HG03196 (cell line): ENCODE measurements at regions not wholly inside any gene's neighbourhood (a gene's known extent, or its start where the extent isn't known, plus 50 kb on each side); places are given as distances from the start of the nearest gene placed in this dataset.
"Not testable (repeated sequence)": the region's sequence is repeated elsewhere in the genome, so short reads cannot be mapped to it uniquely, and the experiment has no call there.

Source experiments
- ATAC-seq: cut with Tn5 transposase; IDR thresholded peaks from one replicate; pipeline ENCODE4 v1.9.1; 2021; ENCODE audit not compliant: unreplicated experiment

DNA sequence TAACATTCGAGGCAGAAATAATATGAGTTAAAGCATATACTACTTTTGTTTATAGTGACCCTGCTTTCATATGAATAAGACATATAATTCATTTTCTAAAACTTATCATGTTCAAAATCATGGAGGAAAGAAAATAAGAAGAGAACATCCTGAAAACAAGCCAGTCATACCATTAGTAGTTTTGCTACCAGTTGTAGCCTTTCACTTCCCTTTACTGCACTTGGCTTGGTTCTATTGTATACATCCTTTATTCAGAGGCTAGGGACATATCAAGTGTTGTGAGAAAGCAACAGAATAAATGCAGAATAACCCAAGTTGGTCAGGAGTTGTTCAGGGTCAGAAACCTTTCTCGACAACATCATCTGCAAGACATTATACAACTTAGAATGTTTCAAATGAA lies 598.7 kb downstream of the SOX5 start:
- ATAC-seq, result no peak

DNA sequence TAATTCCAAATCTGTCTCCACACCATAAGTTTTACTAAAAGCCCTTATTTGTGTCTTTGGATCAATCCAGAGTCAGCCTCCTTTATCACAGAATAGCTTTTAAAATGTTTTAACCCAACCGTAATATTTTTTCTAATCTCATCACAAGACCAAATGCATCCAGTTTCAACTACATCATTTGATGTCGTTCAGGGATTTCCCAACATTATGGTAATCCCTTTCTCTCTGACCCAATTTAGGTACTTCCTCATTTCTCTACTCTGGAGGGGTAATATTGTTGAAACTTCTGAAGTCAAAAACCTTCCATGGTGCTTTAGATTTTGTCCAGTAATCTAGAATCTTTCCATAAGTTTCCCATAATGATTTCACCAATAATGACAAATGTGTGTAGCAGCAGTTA lies 596.8 kb downstream of the SOX5 start:
- ATAC-seq, result no peak

DNA sequence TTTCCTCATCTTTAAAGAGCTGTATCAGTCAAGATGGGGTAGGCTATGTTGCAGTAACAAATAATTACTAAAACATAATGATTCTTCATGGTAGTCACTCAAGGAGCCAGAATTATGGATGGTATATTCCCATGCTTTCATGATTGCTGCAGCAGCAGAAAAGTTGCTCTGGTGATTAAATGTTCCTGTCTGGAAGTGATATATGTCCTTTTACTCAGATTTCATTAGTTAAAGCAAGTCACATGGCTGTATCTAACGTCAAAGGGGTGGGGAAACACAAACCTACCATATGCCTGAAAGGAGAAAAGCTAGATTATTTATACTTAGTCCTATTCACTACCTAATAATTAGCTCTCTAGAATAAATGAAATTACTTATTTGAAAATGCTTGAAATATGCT lies 594.7 kb downstream of the SOX5 start:
- ATAC-seq, result no peak

DNA sequence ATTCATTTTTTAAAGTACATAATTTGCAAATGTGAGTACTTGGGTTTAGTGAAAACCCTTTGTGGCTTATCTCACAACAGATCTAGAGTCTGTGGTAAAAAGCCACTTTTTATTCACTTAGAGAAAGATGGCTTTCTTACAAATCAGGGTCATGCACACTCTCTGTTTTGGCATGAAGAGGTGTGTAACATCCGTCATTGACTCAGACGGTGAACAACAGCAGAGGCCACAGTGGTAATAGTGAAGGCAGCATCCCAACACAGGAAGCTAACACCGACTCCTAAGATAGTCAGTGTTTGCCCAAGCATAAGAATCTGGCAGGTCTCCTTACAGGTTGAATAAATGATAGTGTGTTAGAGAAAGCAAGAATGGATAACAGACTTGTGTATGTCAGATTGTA lies 593.0 kb downstream of the SOX5 start:
- no peak for ATAC-seq

DNA sequence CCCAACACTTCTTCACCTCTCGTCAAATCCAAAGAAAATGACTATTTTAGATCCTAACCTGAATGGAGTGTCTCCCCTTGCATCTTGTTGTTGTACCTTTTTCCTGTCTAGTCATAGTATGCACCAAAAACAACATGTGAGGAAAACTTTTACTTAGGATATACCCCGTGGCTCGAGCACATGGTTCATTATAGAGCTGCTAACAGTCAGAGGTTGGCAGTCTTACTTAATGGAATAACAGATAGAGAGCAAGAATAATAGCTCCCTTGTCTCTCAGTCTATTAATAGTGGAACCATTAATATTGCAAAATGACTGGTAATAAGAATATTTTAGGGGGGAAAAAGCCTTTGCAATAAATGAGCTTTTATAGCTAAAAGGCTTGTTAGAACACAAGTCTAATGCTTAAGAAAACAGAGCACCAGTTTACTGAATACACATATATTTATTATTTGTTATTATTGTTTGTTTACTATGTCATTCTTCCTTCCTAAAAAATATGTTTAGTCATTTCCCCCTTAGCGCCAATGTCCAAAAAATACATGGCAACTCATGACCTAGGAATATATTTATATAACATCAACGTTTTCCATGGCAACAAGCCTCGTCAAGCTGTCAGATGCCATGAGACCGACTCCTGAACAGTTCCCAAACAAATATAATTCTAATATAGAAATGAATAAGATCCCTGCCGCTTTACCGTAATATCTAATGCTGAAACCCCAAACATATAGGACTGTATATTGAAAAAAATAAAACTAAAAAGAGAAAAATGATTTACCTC lies 592.4 kb downstream of the SOX5 start:
- no peak for ATAC-seq

DNA sequence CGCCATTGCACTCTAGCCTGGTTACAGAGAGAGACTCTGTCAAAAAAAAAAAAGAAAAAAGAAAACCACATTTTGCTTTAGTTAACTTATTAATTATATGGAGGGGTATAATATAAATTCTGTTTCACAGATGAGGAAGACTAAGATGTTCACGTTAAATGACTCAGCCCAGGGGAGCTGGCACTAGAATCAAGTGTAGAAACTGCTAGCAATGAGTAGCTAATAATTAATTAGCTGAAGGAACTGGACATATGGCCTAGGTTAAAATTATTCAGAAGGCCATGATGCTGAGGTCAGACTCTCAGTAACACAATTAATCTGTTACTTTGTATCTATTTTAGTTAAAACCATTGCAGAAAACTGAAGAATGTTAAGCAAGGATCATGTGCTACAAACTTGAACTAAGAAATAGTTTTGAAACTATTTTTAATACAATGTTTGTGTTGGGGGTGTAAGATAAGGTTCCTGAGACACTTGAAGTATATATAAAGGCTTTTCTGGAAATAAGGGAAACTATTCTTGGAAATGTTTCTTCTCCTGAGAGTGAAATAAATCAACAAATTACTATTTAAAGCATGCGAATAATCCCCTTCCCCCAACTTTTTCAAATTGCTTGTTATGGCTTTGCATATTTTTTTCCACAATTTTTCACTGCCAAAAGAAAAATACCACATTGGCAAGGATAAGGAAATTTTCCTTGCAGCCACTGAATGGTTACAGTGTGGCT lies 589.3 kb downstream of the SOX5 start:
- ATAC-seq, result no peak

DNA sequence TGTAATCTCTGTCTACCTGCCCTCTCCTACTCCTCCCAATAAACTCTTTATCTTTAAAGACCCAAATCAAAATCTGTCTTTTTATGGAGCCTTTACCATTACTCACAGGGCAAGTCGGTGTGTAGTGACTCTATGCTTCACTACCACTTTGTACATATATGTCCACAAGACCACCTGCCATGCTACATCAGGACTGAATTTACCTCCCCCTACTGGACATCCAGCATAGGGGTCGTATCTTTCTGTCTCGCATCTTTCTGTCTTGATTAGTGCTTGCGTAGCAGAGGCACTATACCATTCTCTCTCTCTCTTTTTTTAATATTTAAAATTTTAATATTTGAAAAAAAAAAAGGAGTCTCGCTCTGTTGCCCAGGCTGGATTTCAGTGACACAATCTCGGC lies 587.5 kb downstream of the SOX5 start:
- no peak for ATAC-seq

DNA sequence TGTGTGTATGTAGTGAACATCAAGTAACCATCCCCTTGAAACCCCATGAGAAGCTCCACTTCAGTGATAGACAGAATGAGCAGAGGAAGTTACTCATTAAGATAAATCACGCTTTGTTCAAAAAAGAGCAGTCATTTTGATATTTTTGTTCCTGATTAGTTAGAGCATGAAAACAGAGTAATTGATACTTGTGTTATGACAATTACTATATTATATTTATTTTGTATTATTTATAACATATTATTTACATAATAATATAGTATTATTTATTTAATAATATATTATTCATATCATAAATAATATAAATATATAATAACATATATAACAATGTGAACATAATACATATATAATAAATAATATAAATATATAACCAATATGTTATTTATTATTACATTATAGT lies 580.9 kb downstream of the SOX5 start:
- no peak for ATAC-seq

DNA sequence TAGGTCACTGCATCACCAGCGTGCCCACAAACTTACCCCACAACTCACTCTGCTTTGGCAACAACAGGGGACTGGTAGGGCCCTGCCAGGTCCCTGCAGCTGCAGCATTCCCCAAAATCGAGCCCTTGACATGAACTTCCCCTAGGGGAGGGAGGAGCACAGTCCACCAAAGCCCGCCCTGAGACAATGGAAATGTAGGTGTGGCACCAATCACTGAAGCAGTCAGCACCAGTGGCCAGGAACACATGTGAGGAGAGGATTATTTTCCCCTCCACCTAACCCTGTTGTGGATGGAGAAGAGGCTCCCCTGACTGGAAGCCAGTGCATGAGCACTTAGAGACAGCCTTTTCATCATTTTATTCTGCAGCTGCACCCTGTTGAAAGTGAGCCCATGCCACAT lies 573.8 kb downstream of the SOX5 start:
- no peak for ATAC-seq

DNA sequence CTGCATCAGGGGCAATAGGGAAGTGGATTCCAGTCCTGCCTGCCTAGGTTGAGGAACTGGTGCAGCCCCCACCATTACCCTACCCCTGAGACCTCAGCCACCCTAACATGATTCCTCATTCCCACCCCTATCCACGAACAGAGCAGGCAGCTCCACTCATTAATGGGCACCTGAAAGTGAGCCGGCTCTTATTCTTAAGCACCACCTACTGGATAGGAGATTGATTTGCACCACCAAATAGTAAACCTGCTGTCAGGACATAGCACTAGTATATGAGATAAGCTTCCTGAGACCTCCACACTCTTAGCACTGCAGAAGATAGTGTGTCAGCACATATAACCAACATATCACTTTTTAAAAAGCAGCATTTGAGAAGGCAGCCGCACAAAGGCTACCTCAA lies 573.2 kb downstream of the SOX5 start:
- ATAC-seq, result no peak

DNA sequence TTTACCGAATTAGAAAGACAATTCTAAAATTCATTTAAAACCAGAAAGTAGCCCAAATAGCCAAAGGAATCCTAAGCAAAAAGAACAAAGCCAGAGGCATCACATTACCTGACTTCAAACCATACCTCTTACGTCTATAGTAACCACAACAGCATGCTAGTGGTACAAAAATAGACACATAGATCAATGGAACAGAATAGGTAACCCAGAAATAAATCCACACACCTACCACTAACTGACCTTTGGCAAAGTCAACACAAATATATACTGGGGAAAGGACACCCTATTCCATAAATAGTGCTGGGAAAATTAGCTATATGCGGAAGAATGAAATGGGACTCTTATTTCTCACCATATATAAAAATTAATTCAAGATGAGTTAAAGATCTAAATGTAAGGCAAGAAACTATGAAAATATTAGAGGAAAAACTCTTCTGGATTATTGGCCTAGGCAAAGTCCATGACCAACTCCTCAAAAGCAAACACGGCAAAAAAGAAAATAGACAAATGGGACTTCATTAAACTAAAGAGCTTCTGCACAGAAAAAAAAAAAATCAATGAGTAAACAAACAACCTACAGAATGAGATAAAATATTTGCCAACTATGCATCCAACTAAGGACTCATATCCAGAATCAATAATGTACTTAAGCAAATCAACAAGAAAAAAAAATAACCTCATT lies 568.9 kb downstream of the SOX5 start:
- no peak for ATAC-seq

DNA sequence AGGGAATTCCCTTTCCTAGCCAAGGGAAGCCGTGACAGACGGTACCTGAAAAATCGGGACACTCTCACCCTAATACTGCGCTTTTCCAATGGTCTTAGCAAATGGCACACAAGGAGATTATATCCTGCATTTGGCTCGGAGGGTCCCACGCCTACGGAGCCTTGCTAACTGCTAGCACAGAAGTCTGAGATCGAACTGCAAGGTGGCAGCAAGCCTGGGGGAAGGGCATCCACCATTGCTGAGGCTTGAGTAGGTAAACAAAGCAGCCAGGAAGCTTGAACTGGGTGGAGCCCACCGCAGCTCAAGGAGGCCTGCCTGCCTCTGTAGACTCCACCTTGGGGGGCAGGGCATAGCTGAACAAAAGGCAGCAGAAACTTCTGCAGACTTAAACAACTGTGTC lies 560.6 kb downstream of the SOX5 start:
- not testable (repeated sequence) for ATAC-seq

DNA sequence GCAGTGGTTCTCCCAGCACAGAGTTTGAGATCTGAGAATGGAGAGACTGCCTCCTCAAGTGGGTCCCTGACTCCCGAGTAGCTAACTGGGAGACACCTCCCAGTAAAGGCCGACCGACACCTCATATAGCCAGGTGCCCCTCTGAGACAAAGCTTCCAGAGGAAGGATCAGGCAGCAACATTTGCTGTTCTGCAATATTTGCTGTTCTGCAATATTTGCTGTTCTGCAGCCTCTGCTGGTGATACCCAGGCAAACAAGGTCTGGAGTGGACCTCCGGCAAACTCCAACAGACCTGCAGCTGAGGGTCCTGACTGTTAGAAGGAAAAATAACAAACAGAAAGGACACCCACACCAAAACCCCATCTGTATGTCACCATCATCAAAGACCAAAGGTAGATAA lies 560.2 kb downstream of the SOX5 start:
- ATAC-seq, result not testable (repeated sequence)

DNA sequence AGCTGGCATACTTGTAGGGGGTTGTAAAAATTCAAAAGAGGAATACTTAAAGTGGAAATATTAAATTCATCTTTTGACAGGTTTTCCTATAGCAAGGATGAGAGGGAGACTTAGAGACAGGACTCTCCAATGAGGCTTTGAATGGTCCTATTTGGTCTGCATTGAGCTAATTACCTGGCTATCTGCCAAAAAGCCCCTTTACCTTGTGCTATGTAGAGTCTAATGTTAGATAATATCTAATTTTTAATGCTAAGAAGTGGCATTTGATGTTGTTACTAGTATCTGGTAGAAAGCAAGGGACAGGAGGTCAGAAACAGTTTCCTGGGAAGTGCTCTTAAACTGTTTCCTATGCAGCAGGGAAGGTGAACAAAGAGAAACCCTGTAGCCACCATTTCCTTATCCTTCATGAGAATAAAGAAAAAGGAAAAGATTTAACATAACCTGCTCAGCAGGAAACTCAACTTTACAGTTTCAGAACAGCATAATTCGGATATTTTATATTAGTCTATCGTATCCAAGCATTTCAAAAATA lies 550.0 kb downstream of the SOX5 start:
- ATAC-seq, result no peak

DNA sequence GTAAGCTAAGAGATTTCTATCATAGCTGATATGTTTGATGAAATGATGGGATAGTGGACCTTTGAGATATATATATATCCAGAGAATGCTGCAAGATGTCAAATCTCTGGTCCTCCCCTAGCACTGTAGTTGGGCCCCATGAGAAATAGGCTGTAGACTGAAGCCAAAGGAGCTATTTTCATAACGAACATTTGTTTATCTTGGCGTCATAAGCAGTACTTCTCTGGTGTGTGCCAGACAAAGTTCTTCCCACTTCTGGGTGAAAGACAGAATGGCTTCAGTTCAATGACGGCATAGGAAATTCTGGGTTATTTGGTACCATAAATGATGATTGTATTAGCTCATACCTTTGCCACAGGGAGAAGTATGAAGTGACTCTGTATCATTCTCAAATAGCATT lies 534.3 kb downstream of the SOX5 start:
- ATAC-seq, result no peak

DNA sequence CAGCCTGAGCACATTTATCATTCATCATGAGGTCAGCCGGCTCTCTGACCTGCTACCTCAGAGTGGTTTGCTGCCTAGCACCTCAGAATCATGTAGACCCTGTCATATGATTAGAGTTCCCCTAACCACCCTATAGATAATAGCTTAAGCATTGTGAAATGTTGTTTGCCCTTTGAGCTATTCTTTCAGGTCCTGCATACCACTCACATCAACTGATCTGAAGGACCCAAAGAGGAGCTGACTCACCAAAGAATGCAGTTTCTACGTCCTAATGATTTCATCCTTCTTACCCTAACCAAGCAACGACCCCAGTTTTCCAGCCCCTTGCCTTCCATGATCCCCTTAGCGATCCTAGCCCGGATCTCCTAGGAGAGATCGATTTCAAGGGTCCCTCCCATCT lies 527.9 kb downstream of the SOX5 start:
- no peak for ATAC-seq

DNA sequence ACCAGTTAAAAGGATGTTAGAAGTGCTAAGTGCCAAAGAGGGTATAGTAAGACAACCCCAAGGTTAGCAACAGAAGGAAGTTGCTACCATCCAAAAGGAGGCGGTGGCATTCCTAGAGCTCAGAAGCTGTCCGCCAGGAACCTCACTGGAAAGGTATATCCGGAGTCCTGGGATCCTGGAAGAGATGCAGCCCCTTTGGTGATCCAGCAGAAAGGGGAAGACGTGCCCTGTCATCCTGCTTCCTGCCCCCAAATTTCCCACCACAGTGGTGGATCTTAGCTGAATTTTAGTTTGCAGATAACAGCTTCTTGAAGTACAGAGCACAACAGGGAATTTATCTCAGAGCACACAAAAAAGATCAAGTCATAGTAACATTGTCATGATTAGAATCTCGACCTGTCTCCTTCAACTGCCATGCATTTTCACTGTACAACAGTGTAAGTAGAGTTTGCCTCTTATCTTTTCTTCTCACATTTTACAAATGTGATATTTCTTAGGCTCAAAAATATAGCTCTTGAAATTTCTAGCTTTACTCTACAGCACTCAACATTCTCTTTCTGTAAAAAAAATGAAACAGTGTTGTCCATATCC lies 526.3 kb downstream of the SOX5 start:
- ATAC-seq, result no peak

DNA sequence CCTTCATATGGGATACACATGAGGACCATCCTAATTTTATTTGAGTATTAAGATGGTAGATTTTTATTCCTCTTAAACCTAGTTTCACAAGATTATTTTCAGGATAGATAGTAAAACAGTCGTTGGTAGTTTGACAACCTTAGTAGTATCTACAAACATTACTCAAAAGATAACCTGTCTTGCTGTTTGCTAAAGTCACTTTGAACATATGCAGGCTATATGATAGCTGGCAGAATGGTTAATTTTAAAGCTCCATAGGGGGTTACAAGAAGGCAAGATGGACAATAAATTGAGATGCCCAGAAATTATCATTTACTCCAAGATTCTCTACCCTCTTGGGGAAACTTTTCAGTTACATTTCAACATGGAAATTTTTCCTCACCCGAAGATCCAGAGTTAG lies 525.7 kb downstream of the SOX5 start:
- no peak for ATAC-seq

DNA sequence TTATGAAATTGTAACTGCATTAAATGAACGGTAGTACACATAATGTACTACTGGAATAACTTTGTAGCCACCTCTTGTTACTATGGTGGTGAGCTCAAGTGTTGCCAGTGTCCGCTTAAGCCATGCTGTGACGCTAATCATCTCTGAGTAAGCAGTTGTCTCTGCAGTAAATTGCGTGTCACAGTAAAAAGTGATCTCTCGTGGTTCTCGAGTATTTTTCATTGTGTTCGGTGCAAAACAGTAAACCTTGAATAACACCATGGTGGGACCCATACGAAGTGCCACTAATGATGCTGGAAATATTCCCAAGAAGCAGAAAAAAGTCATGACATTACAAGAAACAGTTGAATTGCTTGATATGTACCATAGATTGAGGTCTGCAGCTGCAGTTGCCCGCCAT lies 524.8 kb downstream of the SOX5 start:
- ATAC-seq, result no peak

DNA sequence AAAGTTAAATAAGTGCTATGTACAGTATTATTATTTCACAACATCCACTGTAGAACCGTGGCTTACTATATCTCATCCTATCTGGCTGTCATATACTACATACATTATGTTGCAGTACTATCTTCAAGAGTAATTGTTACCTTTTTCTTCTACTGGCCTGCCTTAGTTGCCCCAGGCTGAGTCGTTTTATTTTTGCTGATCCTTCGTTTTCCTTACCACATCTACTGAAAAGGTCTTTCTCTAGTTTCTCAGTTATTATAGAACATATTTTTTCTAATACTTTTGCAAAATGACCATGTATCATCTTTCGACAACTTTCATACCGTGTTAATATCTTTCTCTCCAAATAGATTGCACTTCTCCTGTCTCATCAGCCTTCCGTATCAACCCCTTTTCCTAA lies 523.1 kb downstream of the SOX5 start:
- no peak for ATAC-seq

DNA sequence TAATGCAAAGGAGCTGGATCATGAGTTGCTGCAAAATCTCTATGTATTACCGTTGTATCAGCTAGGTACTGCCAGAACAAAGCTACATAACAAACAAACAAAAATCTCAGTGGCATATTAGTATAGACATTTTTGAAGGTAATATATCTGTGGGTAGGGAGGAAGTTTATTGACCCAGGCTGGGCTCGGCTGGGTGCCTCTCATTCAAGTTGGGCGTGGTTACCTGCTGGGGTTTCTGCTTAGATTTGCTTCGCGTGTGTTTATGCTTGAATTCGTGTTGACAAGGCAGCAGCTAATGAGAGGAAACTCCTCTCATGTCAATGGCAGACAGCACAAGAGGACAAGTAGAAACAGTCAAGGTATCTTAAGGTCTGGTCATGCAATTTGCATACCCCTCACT lies 520.7 kb downstream of the SOX5 start:
- ATAC-seq, result no peak

DNA sequence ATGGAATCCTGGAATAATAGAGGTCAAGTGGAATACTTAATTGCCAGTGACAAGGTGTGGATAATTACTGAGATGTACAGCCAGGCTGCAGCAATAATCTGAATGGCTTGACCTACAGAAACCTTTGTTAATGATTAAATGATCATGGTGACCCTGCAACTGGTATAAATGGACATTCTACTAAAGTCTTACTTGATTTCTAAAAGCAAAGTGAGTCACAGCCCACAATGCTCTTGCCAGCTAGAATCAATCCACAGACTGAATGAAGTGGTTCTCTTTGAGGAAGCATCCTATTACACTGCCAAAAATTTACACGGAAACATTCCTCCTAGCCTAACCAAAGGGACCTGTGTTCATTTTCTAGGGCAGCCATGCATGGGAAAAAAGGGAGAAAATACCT lies 518.5 kb downstream of the SOX5 start:
- ATAC-seq, result no peak
